ENCODE measurements at regions not wholly inside any gene's neighbourhood (a gene's known extent, or its start where the extent isn't known, plus 50 kb on each side); places are given as distances from the start of the nearest gene placed in this dataset.

GRCh38 chr2:234212534-234212933, 162.0 kb downstream of the SPP2 start:
- TF ChIP-seq CTCF (IDR thresholded peaks at IDR 0.05) (no peak), POLR2A (IDR thresholded peaks at IDR 0.05) (no peak)
